ENCODE measurements at regions not wholly inside any gene's neighbourhood (a gene's known extent, or its start where the extent isn't known, plus 50 kb on each side); places are given as distances from the start of the nearest gene placed in this dataset.

DNA sequence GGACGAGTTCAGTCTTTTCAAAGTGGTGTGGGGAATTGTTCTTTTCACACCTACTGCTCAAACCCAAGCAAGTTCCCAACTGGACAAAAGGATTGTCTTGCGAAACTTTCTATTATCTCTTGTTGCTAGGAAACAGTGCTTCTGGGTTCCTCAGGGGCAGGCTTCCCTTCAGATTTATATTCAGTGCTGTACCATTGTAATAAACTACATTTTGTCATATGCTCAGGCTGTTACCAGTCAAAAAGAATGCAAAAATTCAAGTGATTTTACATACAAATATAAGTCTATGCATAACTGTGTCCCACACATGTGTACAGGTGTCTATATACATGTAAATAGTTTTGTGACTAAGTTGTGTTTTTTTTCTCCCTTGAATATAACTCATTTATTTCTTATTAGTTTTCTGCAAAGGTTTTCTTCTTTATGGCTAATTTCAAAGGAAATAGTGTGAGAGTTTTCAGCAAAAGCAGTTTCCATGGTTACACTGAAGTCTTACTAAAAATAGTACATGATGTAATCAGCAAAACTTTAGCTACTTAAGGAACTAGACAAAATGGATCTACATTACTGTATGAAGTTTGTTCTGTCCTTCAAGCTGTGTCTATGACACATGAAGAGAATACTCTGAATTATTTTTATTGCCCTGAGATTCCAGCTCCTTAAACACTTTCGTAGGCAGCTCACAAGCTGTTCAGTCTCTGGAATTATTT lies 430.2 kb upstream of the TMPO start:
- Histone ChIP-seq H3K27ac (ENCODE audit: low read depth in 2 of 2, low read length in 1 of 2) (no peak overlapping the region), H3K9me3 (no peaks in the 10 kb centered on the region), H3F3A (replicated peaks; ENCODE audit: insufficient read depth) (no peaks in the 10 kb centered on the region), H3K9me2 (no peaks in the 10 kb centered on the region), H3K79me2 (ENCODE audit: insufficient read depth) (no peaks in the 10 kb centered on the region), H3K36me3 (replicated peaks in 1 of 2; ENCODE audit: control insufficient read depth in 1 of 2, insufficient read depth in 2 of 2, low read length in 1 of 2) (no peaks in the 10 kb centered on the region), H3K4me2 (no peak overlapping the region), H2AFZ (ENCODE audit: low read depth) (no peak overlapping the region), H3K9ac (no peak overlapping the region), H3K4me3 (ENCODE audit: low read depth in 2 of 2, low read length in 1 of 2) (no peak overlapping the region), H3K4me1 (ENCODE audit: control insufficient read depth in 1 of 2, insufficient read depth in 2 of 2, low read depth in 1 of 2, low read length in 1 of 2) (no peaks in the 10 kb centered on the region), H4K20me1 (ENCODE audit: insufficient read depth) (no peaks in the 10 kb centered on the region), H3K27me3 (ENCODE audit: insufficient read depth) (no peaks in the 10 kb centered on the region)
- ChIA-PET CTCF (interaction anchor here (0.9 kb wide), 1 partner anchor 219 kb away, joined by 3 read pairs; no protein-coding TSS in a partner anchor), POLR2A (no interaction called here)
- 5% methylated on average over 3 of the region's 3 CpGs for WGBS (ENCODE audit: low lambda C conversion rate)
- TF ChIP-seq, protein P1, sequence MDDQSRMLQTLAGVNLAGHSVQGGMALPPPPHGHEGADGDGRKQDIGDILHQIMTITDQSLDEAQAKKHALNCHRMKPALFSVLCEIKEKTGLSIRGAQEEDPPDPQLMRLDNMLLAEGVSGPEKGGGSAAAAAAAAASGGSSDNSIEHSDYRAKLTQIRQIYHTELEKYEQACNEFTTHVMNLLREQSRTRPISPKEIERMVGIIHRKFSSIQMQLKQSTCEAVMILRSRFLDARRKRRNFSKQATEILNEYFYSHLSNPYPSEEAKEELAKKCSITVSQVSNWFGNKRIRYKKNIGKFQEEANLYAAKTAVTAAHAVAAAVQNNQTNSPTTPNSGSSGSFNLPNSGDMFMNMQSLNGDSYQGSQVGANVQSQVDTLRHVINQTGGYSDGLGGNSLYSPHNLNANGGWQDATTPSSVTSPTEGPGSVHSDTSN (IDR thresholded peaks at IDR 0.05) = no peak
- TF ChIP-seq EP300 (IDR thresholded peaks at IDR 0.05; ENCODE audit: borderline replicate concordance in 1 of 2, low read depth in 1 of 2, low read length in 1 of 2) = no peak
- TF ChIP-seq POLR2AphosphoS5 (IDR thresholded peaks at IDR 0.05; ENCODE audit: low read depth, low read length) = no peak
- no peak for TF ChIP-seq TCF12 (IDR thresholded peaks at IDR 0.05)
- no peak for TF ChIP-seq ELF1 (IDR thresholded peaks at IDR 0.05)
- TF ChIP-seq, protein P2, sequence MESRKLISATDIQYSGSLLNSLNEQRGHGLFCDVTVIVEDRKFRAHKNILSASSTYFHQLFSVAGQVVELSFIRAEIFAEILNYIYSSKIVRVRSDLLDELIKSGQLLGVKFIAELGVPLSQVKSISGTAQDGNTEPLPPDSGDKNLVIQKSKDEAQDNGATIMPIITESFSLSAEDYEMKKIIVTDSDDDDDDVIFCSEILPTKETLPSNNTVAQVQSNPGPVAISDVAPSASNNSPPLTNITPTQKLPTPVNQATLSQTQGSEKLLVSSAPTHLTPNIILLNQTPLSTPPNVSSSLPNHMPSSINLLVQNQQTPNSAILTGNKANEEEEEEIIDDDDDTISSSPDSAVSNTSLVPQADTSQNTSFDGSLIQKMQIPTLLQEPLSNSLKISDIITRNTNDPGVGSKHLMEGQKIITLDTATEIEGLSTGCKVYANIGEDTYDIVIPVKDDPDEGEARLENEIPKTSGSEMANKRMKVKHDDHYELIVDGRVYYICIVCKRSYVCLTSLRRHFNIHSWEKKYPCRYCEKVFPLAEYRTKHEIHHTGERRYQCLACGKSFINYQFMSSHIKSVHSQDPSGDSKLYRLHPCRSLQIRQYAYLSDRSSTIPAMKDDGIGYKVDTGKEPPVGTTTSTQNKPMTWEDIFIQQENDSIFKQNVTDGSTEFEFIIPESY (IDR thresholded peaks at IDR 0.05; ENCODE audit: borderline replicate concordance, low read depth) = no peak
- TF ChIP-seq SIN3A (IDR thresholded peaks at IDR 0.05; ENCODE audit: borderline replicate concordance, low read depth, low read length) = no peak
- TF ChIP-seq, protein P3, sequence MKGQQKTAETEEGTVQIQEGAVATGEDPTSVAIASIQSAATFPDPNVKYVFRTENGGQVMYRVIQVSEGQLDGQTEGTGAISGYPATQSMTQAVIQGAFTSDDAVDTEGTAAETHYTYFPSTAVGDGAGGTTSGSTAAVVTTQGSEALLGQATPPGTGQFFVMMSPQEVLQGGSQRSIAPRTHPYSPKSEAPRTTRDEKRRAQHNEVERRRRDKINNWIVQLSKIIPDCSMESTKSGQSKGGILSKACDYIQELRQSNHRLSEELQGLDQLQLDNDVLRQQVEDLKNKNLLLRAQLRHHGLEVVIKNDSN (IDR thresholded peaks at IDR 0.05; ENCODE audit: borderline replicate concordance, low read depth) = no peak
- TF ChIP-seq, protein P4, sequence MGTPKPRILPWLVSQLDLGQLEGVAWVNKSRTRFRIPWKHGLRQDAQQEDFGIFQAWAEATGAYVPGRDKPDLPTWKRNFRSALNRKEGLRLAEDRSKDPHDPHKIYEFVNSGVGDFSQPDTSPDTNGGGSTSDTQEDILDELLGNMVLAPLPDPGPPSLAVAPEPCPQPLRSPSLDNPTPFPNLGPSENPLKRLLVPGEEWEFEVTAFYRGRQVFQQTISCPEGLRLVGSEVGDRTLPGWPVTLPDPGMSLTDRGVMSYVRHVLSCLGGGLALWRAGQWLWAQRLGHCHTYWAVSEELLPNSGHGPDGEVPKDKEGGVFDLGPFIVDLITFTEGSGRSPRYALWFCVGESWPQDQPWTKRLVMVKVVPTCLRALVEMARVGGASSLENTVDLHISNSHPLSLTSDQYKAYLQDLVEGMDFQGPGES (IDR thresholded peaks at IDR 0.05; ENCODE audit: low read depth, low read length) = no peak
- no peak for DNase-seq

DNA sequence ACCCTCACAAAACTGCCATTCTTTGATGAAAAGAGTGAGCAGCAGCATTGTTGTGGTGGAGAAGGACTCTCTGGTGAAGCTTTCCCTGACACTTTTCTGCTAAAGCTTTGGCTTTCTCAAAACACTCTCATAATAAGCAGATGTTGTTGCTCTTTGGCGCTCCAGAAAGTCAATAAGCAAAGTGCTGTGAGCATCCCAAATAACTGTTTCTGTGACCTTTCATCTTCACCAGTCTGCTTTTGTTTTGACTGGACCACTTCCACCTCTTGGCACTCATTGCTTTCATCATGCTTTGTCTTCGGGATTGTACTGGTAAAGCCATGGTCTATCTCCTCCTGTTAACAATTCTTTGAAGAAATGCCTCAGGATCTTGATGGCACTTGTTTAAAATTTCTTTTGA lies 424.7 kb upstream of the TMPO start:
- no peaks in the 10 kb centered on the region for H3F3A ChIP-seq (replicated peaks; ENCODE audit: insufficient read depth)
- no peaks in the 10 kb centered on the region for H3K36me3 ChIP-seq (replicated peaks in 1 of 2; ENCODE audit: control insufficient read depth in 1 of 2, insufficient read depth in 2 of 2, low read length in 1 of 2)
- no peak overlapping the region for H3K4me2 ChIP-seq
- ChIA-PET CTCF (no interaction called here), POLR2A (no interaction called here)
- no peaks in the 10 kb centered on the region for H4K20me1 ChIP-seq (ENCODE audit: insufficient read depth)
- no peaks in the 10 kb centered on the region for H3K27me3 ChIP-seq (ENCODE audit: insufficient read depth)
- no peak overlapping the region for H3K4me3 ChIP-seq (ENCODE audit: low read depth in 2 of 2, low read length in 1 of 2)
- no peak overlapping the region for H2AFZ ChIP-seq (ENCODE audit: low read depth)
- no peak for TF ChIP-seq RAD21 (IDR thresholded peaks at IDR 0.05; ENCODE audit: low read length)
- TF ChIP-seq FOXJ3 (CRISPR knock-in tag; IDR thresholded peaks at IDR 0.05) = no peak
- no peak for TF ChIP-seq POLR2AphosphoS5 (IDR thresholded peaks at IDR 0.05; ENCODE audit: low read depth, low read length)
- no peak for TF ChIP-seq RFX5 (IDR thresholded peaks at IDR 0.05; ENCODE audit: low read length)
- TF ChIP-seq RCOR1 (IDR thresholded peaks at IDR 0.05; ENCODE audit: low read length) = no peak
- TF ChIP-seq FOSL2 (IDR thresholded peaks at IDR 0.05; ENCODE audit: borderline replicate concordance, low read depth) = no peak
- H3K27ac ChIP-seq (ENCODE audit: low read depth in 2 of 2, low read length in 1 of 2) = no peak overlapping the region
- no peak for DNase-seq
- H3K9me3 ChIP-seq = no peaks in the 10 kb centered on the region
- 8% methylated on average over 2 of the region's 2 CpGs for WGBS (ENCODE audit: low lambda C conversion rate)
- no peak overlapping the region for H3K9ac ChIP-seq
- H3K4me1 ChIP-seq (ENCODE audit: control insufficient read depth in 1 of 2, insufficient read depth in 2 of 2, low read depth in 1 of 2, low read length in 1 of 2) = no peaks in the 10 kb centered on the region
- no peaks in the 10 kb centered on the region for H3K9me2 ChIP-seq
- no peaks in the 10 kb centered on the region for H3K79me2 ChIP-seq (ENCODE audit: insufficient read depth)

Measured in SK-N-SH (cell line).